ENCODE measurements at regions not wholly inside any gene's neighbourhood (a gene's known extent, or its start where the extent isn't known, plus 50 kb on each side); places are given as distances from the start of the nearest gene placed in this dataset.

DNA sequence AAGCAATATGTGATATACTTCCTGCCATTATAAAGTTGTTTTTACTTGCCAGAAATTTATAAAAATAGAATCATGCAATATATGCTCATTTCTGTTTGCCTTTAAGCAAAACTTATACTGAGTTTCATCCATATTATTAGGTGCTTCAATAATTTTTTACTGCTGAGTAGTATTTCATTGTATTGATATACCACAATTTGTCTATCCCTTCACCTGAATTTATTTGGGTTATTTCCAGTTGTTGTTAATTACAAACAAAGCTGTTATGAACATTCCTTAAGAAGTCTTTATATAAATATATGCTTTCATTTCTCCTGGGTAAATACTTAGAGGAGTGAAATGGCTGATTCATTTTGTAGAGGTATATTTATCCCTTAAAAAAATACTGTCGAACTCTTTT is 864.1 kb downstream of the HACE1 start:
- Histone ChIP-seq H4K20me1 (ENCODE audit: insufficient read depth) (no peaks in the 10 kb centered on the region), H3K4me2 (no peak overlapping the region), H3K79me2 (ENCODE audit: insufficient read depth, low read depth) (no peaks in the 10 kb centered on the region), H3K9ac (no peak overlapping the region), H2AFZ (ENCODE audit: low read depth) (no peak overlapping the region), H3K4me1 (ENCODE audit: low read depth, poor library complexity, severe bottlenecking) (no peaks in the 10 kb centered on the region), H3K36me3 (ENCODE audit: insufficient read depth) (no peaks in the 10 kb centered on the region), H3K4me3 (IDR thresholded peaks at IDR 0.05; ENCODE audit: insufficient read depth, low read depth, low read length) (no peak overlapping the region), H3K27me3 (ENCODE audit: insufficient read depth, low read depth) (no peaks in the 10 kb centered on the region), H3K27ac (no peak overlapping the region)
- TF ChIP-seq, protein P1, sequence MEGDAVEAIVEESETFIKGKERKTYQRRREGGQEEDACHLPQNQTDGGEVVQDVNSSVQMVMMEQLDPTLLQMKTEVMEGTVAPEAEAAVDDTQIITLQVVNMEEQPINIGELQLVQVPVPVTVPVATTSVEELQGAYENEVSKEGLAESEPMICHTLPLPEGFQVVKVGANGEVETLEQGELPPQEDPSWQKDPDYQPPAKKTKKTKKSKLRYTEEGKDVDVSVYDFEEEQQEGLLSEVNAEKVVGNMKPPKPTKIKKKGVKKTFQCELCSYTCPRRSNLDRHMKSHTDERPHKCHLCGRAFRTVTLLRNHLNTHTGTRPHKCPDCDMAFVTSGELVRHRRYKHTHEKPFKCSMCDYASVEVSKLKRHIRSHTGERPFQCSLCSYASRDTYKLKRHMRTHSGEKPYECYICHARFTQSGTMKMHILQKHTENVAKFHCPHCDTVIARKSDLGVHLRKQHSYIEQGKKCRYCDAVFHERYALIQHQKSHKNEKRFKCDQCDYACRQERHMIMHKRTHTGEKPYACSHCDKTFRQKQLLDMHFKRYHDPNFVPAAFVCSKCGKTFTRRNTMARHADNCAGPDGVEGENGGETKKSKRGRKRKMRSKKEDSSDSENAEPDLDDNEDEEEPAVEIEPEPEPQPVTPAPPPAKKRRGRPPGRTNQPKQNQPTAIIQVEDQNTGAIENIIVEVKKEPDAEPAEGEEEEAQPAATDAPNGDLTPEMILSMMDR (conservative IDR thresholded peaks at IDR 0.05; ENCODE audit: low read depth, low read length): no peak

DNA sequence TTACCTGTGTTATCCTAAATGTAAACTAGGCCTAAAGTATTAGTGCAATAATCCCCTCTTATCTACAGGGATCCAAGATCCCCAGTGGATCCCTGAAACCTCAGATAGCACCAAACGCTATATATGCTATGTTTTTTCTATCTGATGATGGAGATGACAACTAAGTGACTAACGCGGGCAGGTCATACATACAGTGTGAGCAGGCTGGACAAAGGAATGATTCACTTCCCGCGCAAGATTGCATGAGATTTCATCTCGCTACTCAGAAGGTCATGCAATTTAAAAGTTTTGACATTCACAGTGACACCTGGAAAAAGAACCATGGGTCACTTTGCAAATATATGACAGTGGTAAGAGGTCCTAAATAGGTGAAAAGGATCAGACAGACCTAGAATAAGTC is 875.9 kb downstream of the HACE1 start:
- H4K20me1 ChIP-seq (ENCODE audit: insufficient read depth): no peaks in the 10 kb centered on the region

DNA sequence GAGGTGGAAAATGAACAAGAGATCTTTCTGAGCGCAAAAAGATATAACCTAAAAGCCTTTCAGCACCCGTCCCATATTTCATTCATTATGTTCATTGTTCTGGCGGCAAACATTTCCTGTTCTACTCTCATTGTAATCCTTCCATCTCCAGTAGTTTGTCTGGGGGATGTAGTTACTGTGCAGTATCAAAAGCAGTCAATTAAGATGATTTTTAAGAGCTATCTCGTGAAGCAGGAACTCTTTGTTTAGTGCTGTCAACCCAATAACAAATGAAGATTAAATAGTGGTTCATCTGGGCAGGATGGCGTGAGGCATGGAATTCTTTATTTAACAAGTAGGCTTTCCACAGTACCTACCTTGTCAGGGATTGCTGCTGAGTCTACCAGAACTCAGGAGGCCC is 876.7 kb downstream of the HACE1 start:
- Histone ChIP-seq H3K36me3 (ENCODE audit: insufficient read depth) (no peaks in the 10 kb centered on the region), H3K79me2 (ENCODE audit: insufficient read depth, low read depth) (no peaks in the 10 kb centered on the region), H3K4me1 (ENCODE audit: low read depth, poor library complexity, severe bottlenecking) (no peaks in the 10 kb centered on the region), H4K20me1 (ENCODE audit: insufficient read depth) (no peaks in the 10 kb centered on the region), H3K27ac (no peak overlapping the region), H3K27me3 (ENCODE audit: insufficient read depth, low read depth) (no peaks in the 10 kb centered on the region), H2AFZ (ENCODE audit: low read depth) (no peak overlapping the region), H3K4me3 (IDR thresholded peaks at IDR 0.05; ENCODE audit: insufficient read depth, low read depth, low read length) (no peak overlapping the region), H3K4me2 (no peak overlapping the region), H3K9ac (no peak overlapping the region)
- TF ChIP-seq, protein P1 (conservative IDR thresholded peaks at IDR 0.05; ENCODE audit: low read depth, low read length): no peak

More for the DNA sequence above, 875.9 kb downstream of the HACE1 start:
- H2AFZ ChIP-seq (ENCODE audit: low read depth): no peak overlapping the region
- no peak overlapping the region for H3K9ac ChIP-seq
- TF ChIP-seq, protein P1 (conservative IDR thresholded peaks at IDR 0.05; ENCODE audit: low read depth, low read length): no peak
- no peak overlapping the region for H3K4me2 ChIP-seq
- H3K4me1 ChIP-seq (ENCODE audit: low read depth, poor library complexity, severe bottlenecking): no peaks in the 10 kb centered on the region
- H3K36me3 ChIP-seq (ENCODE audit: insufficient read depth): no peaks in the 10 kb centered on the region
- H3K4me3 ChIP-seq (IDR thresholded peaks at IDR 0.05; ENCODE audit: insufficient read depth, low read depth, low read length): no peak overlapping the region
- no peaks in the 10 kb centered on the region for H3K27me3 ChIP-seq (ENCODE audit: insufficient read depth, low read depth)
- H3K79me2 ChIP-seq (ENCODE audit: insufficient read depth, low read depth): no peaks in the 10 kb centered on the region
- no peak overlapping the region for H3K27ac ChIP-seq

DNA sequence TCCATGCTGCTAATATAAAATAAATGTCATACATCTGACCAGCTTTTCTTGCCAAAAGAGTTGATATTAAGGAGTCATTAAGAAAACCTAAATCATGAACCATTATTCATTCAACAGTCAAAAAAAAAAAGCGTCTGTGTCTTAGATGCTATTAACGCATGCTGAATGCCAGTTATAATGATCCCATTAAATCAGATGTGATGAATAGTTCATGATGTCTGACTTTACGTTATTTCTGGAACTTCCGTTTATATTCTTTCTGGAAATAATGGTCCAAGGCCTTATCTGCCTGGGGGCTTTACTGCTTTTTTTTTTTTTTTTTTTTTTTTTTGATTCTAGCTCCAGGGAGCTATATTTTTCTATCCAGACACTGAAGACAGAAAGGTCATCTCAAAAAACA is 877.1 kb downstream of the HACE1 start:
- no peaks in the 10 kb centered on the region for H4K20me1 ChIP-seq (ENCODE audit: insufficient read depth)
- no peak overlapping the region for H3K4me3 ChIP-seq (IDR thresholded peaks at IDR 0.05; ENCODE audit: insufficient read depth, low read depth, low read length)
- H3K27ac ChIP-seq: no peak overlapping the region
- no peaks in the 10 kb centered on the region for H3K27me3 ChIP-seq (ENCODE audit: insufficient read depth, low read depth)
- H3K4me2 ChIP-seq: no peak overlapping the region
- no peak overlapping the region for H2AFZ ChIP-seq (ENCODE audit: low read depth)
- no peaks in the 10 kb centered on the region for H3K36me3 ChIP-seq (ENCODE audit: insufficient read depth)
- no peaks in the 10 kb centered on the region for H3K79me2 ChIP-seq (ENCODE audit: insufficient read depth, low read depth)
- no peak overlapping the region for H3K9ac ChIP-seq
- no peaks in the 10 kb centered on the region for H3K4me1 ChIP-seq (ENCODE audit: low read depth, poor library complexity, severe bottlenecking)
- TF ChIP-seq, protein P1 (conservative IDR thresholded peaks at IDR 0.05; ENCODE audit: low read depth, low read length): no peak
